Glomerular endothelial cell (primary cell): ENCODE measurements at regions not wholly inside any gene's neighbourhood (a gene's known extent, or its start where the extent isn't known, plus 50 kb on each side); places are given as distances from the start of the nearest gene placed in this dataset.
"Not testable (repeated sequence)": the region's sequence is repeated elsewhere in the genome, so short reads cannot be mapped to it uniquely, and the experiment has no call there.

Experiments
- DNase-seq: peaks from one replicate; pipeline ENCODE4 v3.0.0-alpha.2; 2011; ENCODE audit warnings: low read depth, low spot score; ENCODE audit errors: extremely low read depth

GRCh38 chrX:40788698-40789097 lies 53.4 kb upstream of the MED14 start:
- not testable (repeated sequence) for DNase-seq

GRCh38 chrX:40792433-40792832 lies 57.1 kb upstream of the MED14 start:
- DNase-seq = no peak

DNA sequence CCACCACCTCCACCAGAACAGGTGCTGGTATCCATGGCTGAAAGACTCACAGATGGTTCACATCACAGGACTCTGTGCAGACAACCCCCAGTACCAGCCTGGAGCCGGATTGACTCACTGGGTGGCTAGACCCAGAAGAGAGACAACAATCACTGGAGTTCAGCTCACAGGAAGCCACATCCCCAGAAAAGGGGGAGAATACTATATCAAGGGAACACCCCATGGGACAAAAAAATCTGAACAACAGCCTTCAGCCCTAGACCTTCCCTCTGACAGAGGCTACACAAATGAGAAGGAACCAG lies 59.4 kb upstream of the MED14 start:
- not testable (repeated sequence) for DNase-seq

DNA sequence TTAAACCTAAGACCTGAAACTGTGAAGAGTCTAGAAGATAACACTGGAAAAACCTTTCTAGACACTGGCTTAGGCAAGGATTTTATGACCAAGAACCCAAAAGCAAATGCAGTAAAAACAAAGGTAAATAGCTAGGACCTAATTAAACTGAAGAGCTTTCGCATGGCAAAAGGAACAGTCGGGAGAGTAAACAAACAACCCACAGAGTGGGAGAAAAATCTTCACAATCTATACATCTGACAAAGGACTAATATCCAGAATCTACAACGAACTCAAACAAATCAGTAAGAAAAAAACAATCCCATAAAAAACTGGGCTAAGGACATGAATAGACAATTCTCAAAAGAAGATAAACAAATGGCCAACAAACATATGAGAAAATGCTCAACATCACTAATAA lies 64.4 kb upstream of the MED14 start:
- DNase-seq = not testable (repeated sequence)

- DNase-seq = no peak
Measured at GRCh38 chrX:40805404-40805803, 70.1 kb upstream of the MED14 start.

- DNase-seq = no peak
Measured at GRCh38 chrX:40806513-40807220, 71.3 kb upstream of the MED14 start.

GRCh38 chrX:40807384-40807783 lies 72.0 kb upstream of the MED14 start:
- no peak for DNase-seq

GRCh38 chrX:40808203-40808602 lies 72.9 kb upstream of the MED14 start:
- DNase-seq = no peak

DNA sequence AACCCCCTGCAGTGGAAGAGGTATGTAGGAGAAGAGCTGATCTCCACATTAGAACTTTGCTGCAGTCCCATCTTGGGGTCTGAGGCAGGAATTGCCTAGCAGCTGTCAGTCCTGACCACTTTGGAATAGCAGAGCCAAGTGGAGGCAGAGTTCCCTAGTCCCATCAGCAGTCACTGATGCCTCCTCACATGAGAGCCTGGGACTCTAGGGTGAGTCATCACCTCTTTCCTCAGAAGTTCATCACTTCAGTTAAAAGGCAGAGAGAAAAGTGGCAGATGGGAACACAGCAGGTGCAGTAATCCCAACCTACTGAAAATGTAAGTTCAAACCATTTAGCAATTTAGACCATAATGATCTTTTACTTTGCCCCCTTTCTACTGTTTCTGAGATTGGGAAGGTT lies 73.9 kb upstream of the MED14 start:
- no peak for DNase-seq

DNA sequence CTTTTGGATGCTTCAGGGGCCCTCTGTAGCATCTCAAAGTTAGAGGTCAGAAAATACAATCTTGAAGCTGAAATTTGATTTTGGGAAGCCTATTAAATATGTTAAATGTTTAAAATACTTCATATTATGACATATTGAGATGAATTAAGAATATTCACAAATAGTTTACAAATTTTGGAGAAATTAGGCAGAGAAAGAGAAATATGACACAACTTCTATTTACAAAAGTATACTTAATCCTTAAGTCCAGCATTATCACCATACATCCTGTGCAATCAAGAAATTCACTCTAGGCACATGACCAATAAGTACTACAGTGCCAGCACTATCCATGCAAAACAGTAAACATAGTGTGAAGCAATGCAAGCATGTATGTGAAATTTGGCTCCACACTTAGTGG lies 79.7 kb upstream of the MED14 start:
- not testable (repeated sequence) for DNase-seq

GRCh38 chrX:40816906-40817305 lies 81.6 kb upstream of the MED14 start:
- DNase-seq = no peak

GRCh38 chrX:40818236-40818635 lies 82.9 kb upstream of the MED14 start:
- DNase-seq = no peak

DNA sequence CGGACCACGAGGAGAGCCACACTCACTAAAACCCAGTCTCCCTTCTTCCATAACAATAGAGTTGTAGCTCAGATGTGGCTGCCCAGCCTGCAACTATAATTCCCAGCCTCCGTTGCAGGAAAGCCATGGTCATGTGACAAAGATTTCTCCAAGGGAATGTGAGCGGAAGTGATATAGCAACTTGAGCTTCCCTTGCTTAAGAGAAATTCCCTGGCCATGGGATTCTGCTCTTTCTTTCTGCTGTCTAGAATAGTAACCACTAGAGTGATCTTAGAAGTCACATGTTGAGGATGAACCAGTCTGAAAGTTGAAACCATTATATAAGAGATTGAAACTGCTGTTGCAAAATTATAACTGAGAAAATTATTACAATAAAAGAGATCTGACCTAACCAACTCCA lies 86.4 kb upstream of the MED14 start:
- DNase-seq = no peak

DNA sequence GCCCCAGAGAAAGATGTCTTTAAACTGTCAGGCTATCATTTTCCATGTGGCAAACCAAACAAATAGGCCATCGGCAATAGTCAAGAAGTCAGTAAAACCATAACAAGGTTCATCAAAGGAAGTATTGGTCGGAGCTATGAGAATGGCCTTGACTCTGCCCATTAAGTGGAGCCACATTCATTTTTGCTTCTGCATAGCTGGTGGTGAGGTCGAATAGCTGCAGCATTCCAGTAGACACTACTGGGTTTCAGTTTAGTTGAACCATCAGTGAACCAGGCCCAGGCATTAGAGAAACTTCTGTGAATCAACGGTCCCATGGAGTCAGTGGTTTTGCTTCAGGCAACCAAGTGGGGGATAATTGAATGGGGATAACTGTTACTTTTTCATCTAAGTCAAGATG lies 92.0 kb upstream of the MED14 start:
- no peak for DNase-seq

GRCh38 chrX:40831750-40832149 lies 96.4 kb upstream of the MED14 start:
- DNase-seq = no peak

GRCh38 chrX:40832723-40833122 lies 97.4 kb upstream of the MED14 start:
- no peak for DNase-seq

DNA sequence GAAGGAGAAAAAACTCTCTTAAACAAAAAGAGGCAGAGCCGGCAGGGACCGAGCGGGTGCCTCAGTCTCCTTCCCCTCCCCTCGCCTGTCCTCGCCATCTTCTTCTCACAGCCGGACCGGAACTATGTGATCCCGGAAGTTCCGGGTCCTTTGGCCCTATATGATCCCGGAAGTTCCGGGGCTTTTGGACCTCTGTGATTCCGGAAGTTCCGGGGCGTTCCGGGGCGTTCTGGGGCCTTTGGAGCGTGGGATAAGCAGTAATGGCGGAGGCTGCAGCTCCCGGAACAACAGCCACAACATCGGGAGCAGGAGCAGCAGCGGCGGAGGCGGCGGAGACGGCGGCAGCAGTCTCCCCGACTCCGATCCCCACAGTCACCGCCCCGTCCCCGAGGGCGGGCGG lies 98.9 kb upstream of the MED14 start:
- DNase-seq = no peak

GRCh38 chrX:40835526-40835925 lies 100.2 kb upstream of the MED14 start:
- no peak for DNase-seq

DNA sequence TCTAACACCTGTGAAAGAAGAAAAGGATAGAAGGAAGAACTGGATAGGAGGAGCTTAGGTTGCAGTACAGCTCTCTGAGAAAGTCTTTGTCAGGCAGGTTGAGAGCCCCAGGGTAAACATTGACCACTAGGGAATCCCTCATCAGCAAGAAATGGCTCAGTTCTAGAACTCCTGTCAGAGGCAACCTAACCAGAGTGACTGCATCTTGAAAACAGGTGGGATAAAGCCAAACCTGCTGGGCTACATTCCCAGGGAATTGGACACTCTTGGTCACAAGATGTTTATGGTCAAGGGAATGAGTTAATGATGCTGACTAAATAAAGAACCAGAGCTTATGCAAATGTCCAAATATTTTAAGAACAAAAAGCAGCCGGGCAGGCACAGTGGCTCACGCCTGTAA lies 108.3 kb upstream of the MED14 start:
- DNase-seq = no peak

GRCh38 chrX:40844471-40844870 lies 109.1 kb upstream of the MED14 start:
- DNase-seq = no peak

DNA sequence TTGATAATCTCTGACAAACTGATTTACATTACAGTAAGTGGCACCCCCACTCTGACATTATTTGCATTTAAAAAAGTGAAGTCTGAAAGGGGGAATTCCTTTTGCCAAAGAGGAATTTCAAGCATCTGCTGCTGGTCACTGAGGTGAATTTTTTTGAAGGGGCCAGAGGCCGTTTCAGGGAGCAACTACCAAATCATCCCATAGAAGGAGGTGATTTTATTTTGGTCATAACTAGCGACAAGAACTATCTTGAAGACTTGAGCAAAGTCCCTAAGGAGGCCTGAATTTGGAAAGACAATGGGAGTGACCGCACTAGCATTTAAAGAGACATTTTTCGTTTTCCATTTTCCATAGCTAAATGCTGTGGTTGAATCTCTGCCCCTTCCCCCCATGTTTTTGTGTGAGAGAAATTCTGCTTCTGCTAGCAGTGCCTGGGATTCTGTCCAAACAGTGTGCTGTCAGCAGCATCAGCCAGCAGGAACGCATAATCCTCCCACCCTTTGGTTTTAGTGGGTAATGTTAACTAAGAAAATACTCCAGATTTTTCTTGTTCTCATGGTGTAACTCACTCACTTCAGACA lies 110.1 kb upstream of the MED14 start:
- DNase-seq = no peak

DNA sequence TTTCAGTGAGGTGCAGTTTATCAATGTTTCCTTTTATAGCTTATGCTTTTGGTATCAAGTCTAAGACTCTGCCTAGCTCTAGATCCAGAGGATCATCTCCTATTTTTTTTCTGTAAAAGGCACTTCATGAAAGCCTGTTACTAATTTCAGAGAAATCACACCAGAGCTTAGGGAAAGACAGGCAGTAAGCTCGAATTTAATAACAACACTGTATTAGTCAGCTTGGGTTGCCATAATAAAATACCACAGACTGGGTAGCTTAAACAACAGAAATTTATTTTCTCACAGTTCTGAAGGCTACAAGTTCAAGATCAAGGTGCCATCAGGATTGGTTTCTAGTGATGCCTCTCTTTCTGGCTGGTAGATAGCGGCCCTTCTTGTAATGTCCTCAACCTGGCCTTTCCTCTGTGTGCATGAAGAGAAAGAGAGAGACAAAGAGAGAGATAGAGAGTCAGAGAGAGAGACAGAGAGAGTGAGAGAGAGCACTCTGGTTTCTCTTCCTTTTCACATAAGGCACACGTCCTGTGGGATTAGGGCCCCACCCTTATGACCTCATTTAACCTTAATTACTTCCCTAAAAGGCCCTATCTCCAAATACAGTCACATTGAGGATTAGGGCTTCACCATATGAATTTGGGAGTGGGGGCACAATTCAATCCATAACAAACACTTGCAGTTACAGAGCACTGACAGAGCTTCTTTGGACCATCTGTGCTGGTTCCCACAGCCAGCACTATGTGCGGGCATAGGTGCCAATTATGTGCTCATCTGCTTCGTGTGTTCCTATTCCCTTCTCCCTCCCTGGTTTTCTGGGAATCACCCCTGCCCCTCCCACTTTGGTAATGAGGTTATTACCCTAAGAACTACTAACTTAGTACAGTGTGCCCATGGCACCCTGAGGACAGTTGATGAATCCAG lies 114.8 kb upstream of the MED14 start:
- no peak for DNase-seq
